HEK293T (cell line): ENCODE measurements at regions not wholly inside any gene's neighbourhood (a gene's known extent, or its start where the extent isn't known, plus 50 kb on each side); places are given as distances from the start of the nearest gene placed in this dataset.

Experiments used
- ARNT ChIP-seq: fragments of 450-650 bp; IDR thresholded peaks from 2 replicates; pipeline ENCODE4 v1.6.1; 2017; ENCODE audit warnings: mild to moderate bottlenecking
- CTBP1 ChIP-seq: fragments of 450-650 bp; IDR thresholded peaks from 2 replicates; pipeline ENCODE4 v1.6.1; 2016; ENCODE audit warnings: borderline replicate concordance
- ELF4 ChIP-seq: fragments of 450-650 bp; IDR thresholded peaks from 2 replicates; pipeline ENCODE4 v1.6.1; 2017; ENCODE audit warnings: antibody characterized with exemption
- FOXK2 ChIP-seq: fragments of 450-650 bp; IDR thresholded peaks from 2 replicates; pipeline ENCODE4 v1.6.1; 2016; ENCODE audit warnings: mild to moderate bottlenecking
- SP1 ChIP-seq: fragments of 450-650 bp; IDR thresholded peaks from 2 replicates; pipeline ENCODE4 v1.6.1; 2017
- ZNF384 ChIP-seq: fragments of 450-650 bp; IDR thresholded peaks from 2 replicates; pipeline ENCODE4 v1.6.1; 2016

DNA sequence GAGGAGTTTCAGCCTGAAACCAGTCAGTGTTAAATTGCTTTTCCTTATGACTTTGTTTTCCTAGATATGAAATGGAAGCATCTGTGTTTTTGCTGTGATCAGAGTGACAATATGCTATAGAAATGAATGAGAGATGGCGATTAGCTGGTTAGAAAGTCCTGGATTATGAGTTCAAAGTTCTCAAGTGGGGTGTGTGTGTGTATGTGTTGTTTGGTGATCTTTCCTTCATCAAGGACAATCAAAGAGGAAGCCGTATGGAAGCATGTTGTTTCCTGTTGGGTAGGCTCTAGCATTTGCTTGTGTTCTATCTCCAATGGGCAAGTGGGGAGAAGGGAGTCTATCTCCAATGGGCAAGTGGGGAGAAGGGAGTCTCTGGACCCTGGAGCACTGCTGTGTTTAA lies 64.0 kb upstream of the STX18 start:
- TF ChIP-seq FOXK2 (no peak), SP1 (no peak), ARNT (no peak), ZNF384 (no peak), ELF4 (no peak), CTBP1 (no peak)
